GM18519 (cell line): ENCODE measurements at regions not wholly inside any gene's neighbourhood (a gene's known extent, or its start where the extent isn't known, plus 50 kb on each side); places are given as distances from the start of the nearest gene placed in this dataset.
"Not testable (repeated sequence)": the region's sequence is repeated elsewhere in the genome, so short reads cannot be mapped to it uniquely, and the experiment has no call there.

ENCODE experiments used
- ATAC-seq: cut with Tn5 transposase; IDR thresholded peaks from one replicate; pipeline ENCODE4 v1.9.1; 2021; ENCODE audit warnings: mild to moderate bottlenecking, moderate library complexity; ENCODE audit not compliant: unreplicated experiment, low FRiP score

- ATAC-seq, result not testable (repeated sequence)
These were observed 746.1 kb downstream of the PRIM2 start for GRCh38 chr6:58063542-58063941.

GRCh38 chr6:58067867-58068548, 750.6 kb downstream of the PRIM2 start:
- ATAC-seq, result not testable (repeated sequence)

- no peak for ATAC-seq
These were observed 755.8 kb downstream of the PRIM2 start for GRCh38 chr6:58073263-58073662.

GRCh38 chr6:58090067-58090466, 772.6 kb downstream of the PRIM2 start:
- ATAC-seq, result not testable (repeated sequence)

GRCh38 chr6:58097251-58097650, 779.8 kb downstream of the PRIM2 start:
- ATAC-seq, result not testable (repeated sequence)

GRCh38 chr6:58113960-58114359, 796.5 kb downstream of the PRIM2 start:
- no peak for ATAC-seq

- ATAC-seq, result not testable (repeated sequence)
These were observed 799.7 kb downstream of the PRIM2 start for GRCh38 chr6:58117162-58117561.

GRCh38 chr6:58121616-58122015, 804.2 kb downstream of the PRIM2 start:
- ATAC-seq, result not testable (repeated sequence)

GRCh38 chr6:58123770-58124169, 806.3 kb downstream of the PRIM2 start:
- ATAC-seq, result not testable (repeated sequence)

- not testable (repeated sequence) for ATAC-seq
These were observed 811.1 kb downstream of the PRIM2 start for GRCh38 chr6:58128549-58128948.

- not testable (repeated sequence) for ATAC-seq
These were observed 811.7 kb downstream of the PRIM2 start for GRCh38 chr6:58129098-58129497.

GRCh38 chr6:58139746-58140145, 822.3 kb downstream of the PRIM2 start:
- not testable (repeated sequence) for ATAC-seq

GRCh38 chr6:58171025-58171424, 853.6 kb downstream of the PRIM2 start:
- not testable (repeated sequence) for ATAC-seq

GRCh38 chr6:58181557-58182065, 864.2 kb downstream of the PRIM2 start:
- peak; percentile 70 for ATAC-seq

GRCh38 chr6:58185300-58185699, 867.9 kb downstream of the PRIM2 start:
- ATAC-seq, result not testable (repeated sequence)

GRCh38 chr6:58193209-58193608, 875.8 kb downstream of the PRIM2 start:
- ATAC-seq, result not testable (repeated sequence)

- no peak for ATAC-seq
These were observed 880.9 kb downstream of the PRIM2 start for GRCh38 chr6:58198301-58198700.

- ATAC-seq, result not testable (repeated sequence)
These were observed 919.7 kb downstream of the PRIM2 start for GRCh38 chr6:58237124-58237523.

- not testable (repeated sequence) for ATAC-seq
These were observed 921.0 kb downstream of the PRIM2 start for GRCh38 chr6:58238421-58238820.

- not testable (repeated sequence) for ATAC-seq
These were observed 940.2 kb downstream of the PRIM2 start for GRCh38 chr6:58257625-58258024.

- ATAC-seq, result no peak
These were observed 972.7 kb downstream of the PRIM2 start for GRCh38 chr6:58290177-58290576.

GRCh38 chr6:58291319-58291718, 973.9 kb downstream of the PRIM2 start:
- not testable (repeated sequence) for ATAC-seq
